ENCODE measurements at regions not wholly inside any gene's neighbourhood (a gene's known extent, or its start where the extent isn't known, plus 50 kb on each side); places are given as distances from the start of the nearest gene placed in this dataset.

DNA sequence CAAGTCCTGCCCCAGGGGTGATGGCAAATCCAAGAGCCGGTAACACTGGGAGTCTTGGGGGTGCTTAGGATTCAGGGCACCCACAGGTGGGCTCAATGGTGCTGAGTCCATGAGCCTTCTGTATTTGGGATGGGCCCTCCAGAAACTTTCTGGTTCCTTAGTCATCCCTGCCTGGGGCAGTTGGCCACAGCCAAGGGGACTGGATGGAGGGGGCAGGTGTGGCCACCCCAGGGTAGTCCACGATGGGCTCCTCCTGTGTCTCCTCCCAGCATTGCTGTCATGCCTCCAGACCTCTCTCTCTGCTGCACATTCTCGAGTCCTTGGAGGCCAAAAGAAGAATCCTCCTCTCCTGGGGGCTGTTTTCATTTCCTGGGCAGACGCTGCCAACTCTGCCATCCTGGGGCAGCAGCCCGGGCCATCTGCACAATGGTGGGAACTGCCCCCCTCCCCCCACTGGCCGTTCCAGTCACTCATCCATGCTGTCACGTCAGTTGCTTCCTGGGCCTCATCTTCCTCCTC is 158.0 kb upstream of the TWIST2 start:
- no peak for DNase-seq

- no peak for DNase-seq
Measured at GRCh38 chr2:238690511-238690910, 157.4 kb upstream of the TWIST2 start.

DNA sequence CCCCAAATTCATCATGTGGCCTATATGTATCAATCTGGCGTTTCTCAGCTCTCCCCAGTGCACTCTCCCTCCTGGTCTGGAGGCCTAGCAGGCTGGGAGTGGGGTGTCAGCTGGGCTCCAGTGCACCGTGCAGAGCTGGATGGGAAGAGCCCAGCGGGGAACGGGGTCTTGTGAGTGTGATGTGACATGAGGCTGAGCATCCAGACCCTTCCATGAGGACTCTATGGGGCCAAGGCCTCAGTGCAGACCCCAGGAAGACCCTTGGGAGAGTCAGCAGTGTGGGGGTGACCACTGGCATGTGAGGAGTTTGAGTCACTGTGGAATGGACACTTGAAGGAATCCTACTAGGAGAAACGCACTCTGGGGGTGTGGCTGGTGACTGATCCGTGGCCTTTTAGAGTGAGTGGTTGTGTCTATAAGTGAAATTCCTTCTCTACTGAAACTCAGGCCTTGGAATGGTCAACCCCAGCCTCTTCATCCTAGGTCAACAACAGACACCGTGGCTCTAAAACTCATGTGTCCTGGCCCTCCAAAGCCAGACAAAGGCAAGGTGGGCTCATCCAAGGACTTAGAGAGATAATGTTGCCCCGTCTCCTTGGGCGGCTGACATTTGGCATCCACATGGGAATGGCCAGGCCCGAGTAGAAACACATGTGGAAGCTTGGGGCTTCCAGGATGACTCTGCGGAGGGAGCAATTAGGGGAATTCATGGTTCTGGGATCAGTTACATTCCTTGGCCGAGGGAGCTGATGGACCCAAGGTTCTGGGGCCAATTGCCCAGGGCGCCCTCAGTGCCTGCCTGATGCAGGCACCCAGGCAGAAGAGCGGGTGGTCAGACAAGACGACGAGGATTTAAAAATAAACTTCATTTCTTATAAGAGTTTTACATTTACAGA is 156.0 kb upstream of the TWIST2 start:
- DNase-seq: no peak

- no peak for DNase-seq
Measured at GRCh38 chr2:238692562-238692961, 155.3 kb upstream of the TWIST2 start.

- no peak for DNase-seq
Measured at GRCh38 chr2:238693337-238694093, 154.4 kb upstream of the TWIST2 start.

GRCh38 chr2:238694136-238694755 is 153.6 kb upstream of the TWIST2 start:
- DNase-seq: no peak

DNA sequence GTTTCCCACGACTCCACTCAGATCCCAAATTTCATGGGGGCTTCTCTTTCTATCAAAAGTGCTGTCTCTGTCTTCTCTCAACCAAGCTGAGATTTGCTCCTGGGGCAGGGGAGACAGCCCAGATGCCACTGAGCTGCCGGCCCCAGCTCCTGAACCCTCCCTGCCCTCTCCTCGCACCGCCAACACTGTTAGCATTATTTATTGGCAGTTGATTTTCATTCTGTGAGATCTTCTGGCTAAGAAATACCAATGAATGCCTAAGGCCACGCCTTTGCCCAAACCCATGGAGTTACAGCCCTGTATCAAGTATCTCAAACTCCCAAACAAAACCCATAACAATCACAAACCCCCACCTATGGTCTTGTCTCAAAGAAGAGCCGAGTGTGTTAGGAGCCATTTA is 153.0 kb upstream of the TWIST2 start:
- no peak for DNase-seq

DNA sequence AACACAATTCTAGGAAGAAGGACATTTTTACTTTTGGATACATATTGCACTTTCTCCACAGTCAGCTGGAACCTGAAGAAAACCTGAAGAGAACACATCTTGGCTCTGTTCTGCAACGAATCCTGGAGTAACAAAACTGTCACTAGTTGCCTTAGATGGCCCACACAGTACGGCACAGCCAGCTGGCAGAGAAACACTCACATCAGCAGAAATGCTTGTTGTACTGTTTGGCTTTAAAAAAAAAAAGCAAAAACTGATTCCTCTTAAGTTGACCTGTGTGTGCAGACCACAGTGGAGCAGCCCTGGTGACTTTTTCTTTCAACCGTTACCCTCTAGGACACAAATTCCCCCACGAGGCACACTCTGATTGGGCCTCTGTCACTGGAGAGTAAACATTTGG is 152.3 kb upstream of the TWIST2 start:
- no peak for DNase-seq

DNA sequence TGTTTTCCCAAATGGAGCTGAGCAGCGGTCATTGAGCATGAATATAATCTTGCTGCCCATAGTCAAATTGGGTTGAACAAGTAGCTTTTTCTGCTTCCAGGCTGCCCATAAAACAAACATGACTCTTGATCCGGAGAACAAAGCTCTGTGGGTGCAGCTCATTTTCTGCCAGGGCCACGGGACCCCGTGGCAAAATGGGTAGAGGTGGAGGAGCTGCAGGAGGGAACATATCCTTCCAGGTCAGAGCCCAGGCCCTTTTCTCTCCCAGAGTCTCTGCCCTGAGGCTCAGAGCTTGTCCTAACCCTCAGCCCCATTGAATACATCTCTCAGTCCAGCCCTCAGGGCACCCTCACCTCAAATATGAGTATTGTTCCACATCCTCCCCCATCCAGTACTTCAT is 151.6 kb upstream of the TWIST2 start:
- no peak for DNase-seq

- DNase-seq: no peak
Measured at GRCh38 chr2:238696786-238697185, 151.1 kb upstream of the TWIST2 start.

DNA sequence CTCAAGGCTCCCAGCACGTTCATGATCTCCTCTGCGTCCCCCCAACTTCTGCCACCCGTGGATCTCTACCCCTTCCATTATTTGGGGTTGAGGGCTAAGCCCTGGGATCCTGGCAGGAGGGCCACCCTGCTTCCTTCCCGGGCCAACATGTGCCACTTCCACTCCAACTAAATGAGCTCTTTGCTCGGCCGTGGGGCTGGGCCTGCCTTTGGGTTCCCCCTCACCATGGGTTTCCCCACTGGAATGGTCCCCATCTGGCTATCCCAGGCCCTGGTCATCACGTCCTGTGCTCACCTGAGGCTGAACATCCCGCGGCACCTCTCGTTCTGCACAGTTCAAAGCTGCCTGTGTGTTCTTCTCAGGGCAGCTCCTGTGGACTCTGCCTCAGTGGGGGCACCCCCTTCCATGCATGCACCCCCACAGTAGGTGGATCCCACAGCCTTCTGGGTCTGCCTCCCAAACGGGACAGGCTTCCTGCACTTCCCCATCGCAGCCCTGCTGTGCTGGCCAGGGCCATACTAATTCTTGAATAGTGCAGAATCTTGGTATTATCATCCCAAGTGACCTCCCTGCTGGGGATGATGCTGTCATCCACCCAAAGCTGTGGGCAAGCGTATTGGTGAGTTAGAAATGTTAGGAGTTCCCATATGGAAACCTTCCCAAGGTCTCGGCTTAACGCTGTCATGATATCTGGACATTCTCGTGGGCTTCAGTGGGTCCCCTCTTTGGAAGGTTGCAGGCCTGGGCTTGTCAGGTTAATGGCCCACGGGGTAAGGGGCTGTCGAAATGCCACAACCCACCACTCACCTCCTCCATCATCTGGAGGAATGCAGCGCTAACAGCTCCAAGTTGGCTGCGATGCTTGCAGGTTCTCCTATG is 150.5 kb upstream of the TWIST2 start:
- no peak for DNase-seq

- no peak for DNase-seq
Measured at GRCh38 chr2:238698072-238698352, 149.9 kb upstream of the TWIST2 start.

GRCh38 chr2:238698451-238699306 is 149.2 kb upstream of the TWIST2 start:
- no peak for DNase-seq

DNA sequence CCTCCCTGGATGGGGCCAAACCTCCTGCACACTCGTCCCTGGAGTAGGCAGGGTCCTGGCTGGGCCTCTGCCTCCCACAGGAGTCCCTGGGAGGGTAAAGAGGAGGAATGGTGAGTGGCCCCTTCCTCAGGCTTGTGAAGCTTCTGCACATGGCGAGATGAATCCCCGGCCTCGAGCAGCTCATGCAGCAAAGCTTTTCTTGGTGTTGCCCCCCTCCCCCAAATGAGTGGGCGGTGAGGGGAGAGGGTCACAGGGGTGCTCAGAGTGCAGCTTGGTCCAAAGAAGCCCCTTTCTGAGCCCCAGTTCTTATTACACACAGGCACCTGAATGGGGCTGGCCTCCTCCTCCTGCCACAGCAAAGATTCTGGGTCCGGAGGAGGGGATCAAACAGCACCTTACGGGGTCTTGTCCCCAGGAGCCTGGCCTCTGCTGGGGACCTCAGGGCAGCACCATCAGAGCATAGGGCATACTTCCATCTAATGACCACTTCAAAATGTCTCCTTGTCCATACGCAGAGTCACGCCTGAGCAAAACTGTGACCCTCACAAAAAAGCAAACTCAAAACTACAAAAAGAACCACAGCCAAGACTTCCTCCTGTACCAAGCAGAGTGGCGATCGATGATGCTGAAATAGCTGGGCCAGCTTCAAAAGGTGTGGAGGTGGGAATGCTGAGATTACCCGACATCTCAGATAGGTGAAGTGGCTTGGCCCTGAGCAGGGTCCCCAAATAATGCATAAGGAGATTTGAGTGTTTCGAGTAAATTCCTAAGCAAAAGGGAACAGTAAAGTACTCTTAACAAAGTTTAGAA is 148.4 kb upstream of the TWIST2 start:
- no peak for DNase-seq

GRCh38 chr2:238700117-238700457 is 147.8 kb upstream of the TWIST2 start:
- DNase-seq: no peak

DNA sequence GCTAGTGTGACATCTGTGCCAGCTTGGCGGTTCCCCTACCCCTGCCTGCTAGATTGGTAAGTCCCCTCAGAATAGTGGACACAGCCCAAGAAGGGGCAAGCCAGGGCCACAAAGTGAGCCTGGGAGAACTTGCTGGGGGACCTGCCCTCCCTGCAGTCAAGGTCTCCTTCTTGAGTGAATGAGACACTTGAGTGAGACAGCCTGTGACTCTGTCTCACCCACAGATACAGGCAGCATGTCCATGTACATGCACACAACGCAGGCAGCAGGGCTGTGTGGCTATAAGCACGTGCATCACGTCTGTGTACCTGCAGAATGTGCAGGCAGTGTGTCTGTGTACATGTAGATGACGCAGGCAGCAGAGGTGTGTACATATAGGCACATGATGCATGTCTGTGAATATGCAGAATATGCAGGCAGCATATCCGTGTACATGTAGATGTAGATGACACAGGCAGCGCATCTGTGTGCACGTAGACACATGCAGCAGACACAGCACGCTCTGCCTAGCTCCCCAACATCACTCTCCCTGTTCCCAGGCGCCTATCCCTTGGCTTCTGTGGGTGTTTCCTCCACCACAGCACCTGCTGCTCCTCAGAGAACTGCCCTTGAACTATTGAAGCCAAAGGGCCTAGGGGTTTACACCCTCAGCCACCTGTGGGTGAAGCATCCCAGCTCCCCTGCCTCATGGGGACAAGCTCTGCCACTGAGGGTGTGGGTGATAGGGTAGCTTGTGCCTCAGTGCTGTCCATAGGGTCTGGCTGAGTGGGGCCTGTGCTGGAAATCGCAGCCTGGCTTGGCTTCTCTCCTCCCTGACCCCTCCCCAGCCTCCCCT is 147.2 kb upstream of the TWIST2 start:
- DNase-seq: no peak

DNA sequence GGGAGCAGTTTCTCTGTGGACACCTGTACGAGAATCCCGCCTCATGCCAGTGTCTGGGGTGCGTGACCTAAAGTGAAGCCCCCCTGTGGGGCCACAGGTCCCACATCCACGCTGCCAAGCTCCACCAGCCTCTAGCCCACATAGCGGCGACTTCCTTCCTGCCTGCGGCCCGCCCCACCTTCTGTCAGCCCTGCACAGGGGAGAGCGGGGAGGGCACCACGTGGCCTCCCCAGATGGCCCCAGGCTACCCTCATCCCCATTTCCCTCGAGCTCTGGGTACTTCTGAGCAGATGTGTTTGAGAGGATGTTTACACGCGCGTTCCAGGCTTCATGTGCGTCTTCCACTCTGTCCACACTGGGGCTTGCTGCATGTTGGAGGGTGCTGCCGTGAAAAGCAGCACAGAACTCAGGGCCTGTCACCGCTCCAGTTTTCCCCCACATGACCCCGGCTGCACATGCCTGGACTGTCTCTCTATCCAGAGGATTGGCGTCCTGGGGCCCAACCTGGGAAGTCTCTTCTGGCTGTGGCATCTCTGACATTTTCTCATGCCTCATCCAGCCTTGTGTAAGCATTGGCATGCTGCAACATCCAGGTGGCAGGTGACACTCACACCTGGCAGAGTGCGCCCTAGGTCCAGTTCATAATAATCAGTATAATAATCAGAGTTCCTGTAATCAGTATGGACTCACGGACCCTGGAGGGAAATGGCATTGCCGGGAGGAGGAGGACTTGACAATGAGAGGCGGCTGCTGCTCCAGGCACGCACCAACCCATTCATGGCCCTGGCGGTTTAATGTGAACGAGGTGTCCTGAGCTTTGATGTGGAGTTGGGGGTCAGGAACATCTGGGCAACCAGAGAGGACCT is 146.3 kb upstream of the TWIST2 start:
- DNase-seq: no peak

DNA sequence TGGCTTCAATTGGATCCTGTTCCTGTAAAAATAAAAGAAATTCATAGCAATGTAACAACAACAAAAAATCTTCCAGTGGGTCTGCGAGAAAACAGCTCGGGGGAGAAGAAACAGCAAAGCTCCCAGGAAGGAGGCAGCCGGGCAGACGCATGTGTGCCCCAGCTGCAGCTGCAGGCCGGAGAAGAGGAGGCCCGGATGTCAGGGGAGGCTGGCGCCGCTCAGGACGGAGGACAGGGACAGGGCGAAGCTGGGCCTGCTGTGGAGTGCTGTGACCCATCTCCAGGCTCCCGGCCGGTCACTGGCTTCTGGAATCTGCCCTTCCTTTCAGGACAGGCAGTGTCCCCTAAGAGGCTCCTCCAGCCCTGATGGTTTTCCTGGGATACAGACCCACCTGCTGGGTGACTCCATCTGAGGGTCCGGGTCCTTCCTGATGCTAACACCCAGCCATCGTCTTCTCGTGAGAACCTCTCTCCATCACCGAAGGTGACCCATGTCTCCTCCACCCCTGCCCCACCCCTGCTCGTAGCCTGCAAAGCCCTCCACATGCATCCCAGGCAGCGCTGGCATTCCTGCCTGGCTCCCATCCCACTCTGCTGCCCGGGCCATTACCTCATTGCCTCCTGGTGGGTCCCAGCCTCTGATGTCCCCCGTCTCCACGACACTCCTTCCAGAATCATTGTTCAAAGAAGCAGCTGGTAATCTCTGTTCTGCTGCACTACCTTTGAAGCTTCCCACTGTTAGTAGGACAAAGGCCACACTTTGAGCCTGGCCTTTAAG is 145.4 kb upstream of the TWIST2 start:
- DNase-seq: no peak
